ENCODE measurements at regions not wholly inside any gene's neighbourhood (a gene's known extent, or its start where the extent isn't known, plus 50 kb on each side); places are given as distances from the start of the nearest gene placed in this dataset.

GRCh38 chr9:108109927-108110690, 620.5 kb upstream of the KLF4 start:
- TF ChIP-seq, protein P1, sequence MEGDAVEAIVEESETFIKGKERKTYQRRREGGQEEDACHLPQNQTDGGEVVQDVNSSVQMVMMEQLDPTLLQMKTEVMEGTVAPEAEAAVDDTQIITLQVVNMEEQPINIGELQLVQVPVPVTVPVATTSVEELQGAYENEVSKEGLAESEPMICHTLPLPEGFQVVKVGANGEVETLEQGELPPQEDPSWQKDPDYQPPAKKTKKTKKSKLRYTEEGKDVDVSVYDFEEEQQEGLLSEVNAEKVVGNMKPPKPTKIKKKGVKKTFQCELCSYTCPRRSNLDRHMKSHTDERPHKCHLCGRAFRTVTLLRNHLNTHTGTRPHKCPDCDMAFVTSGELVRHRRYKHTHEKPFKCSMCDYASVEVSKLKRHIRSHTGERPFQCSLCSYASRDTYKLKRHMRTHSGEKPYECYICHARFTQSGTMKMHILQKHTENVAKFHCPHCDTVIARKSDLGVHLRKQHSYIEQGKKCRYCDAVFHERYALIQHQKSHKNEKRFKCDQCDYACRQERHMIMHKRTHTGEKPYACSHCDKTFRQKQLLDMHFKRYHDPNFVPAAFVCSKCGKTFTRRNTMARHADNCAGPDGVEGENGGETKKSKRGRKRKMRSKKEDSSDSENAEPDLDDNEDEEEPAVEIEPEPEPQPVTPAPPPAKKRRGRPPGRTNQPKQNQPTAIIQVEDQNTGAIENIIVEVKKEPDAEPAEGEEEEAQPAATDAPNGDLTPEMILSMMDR (IDR thresholded peaks at IDR 0.05): no peak
- no peak for TF ChIP-seq POLR2AphosphoS5 (IDR thresholded peaks at IDR 0.05)
- no peak for TF ChIP-seq EP300 (IDR thresholded peaks at IDR 0.05)
- no peak for TF ChIP-seq POLR2A (IDR thresholded peaks at IDR 0.05)
